NCI-H1048 (cell line): ENCODE measurements at regions not wholly inside any gene's neighbourhood (a gene's known extent, or its start where the extent isn't known, plus 50 kb on each side); places are given as distances from the start of the nearest gene placed in this dataset.
"Not testable (repeated sequence)": the region's sequence is repeated elsewhere in the genome, so short reads cannot be mapped to it uniquely, and the experiment has no call there.

ENCODE experiments used
- DNase-seq: peaks from one replicate; lab custom pipeline; 2025; lab: John Stamatoyannopoulos, UW

DNA sequence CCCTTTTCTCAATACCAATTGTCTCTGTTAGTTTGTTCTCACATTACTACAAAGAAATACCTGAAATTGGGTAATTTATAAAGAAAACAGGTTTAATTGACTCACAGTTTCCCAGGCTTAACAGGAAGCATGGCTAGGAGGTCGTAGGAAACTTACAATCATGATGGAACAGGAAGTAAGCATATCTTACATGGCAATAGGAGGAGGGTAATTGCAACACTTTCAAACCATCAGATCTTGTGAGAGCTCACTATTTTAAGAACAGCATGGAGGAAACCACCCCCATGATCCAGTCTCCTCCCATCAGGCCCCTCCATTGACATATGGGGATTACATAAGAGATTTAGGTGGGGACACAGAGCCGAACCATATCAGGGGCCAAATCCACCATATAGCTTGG lies 1210.1 kb upstream of the SPRY2 start:
- no peak for DNase-seq

- DNase-seq = not testable (repeated sequence)
These were observed 1205.4 kb upstream of the SPRY2 start for GRCh38 chr13:81546294-81546693.

GRCh38 chr13:81540777-81541176 lies 1199.9 kb upstream of the SPRY2 start:
- no peak for DNase-seq

GRCh38 chr13:81539643-81540150 lies 1198.8 kb upstream of the SPRY2 start:
- no peak for DNase-seq

- no peak for DNase-seq
These were observed 1158.0 kb upstream of the SPRY2 start for GRCh38 chr13:81498969-81499368.

DNA sequence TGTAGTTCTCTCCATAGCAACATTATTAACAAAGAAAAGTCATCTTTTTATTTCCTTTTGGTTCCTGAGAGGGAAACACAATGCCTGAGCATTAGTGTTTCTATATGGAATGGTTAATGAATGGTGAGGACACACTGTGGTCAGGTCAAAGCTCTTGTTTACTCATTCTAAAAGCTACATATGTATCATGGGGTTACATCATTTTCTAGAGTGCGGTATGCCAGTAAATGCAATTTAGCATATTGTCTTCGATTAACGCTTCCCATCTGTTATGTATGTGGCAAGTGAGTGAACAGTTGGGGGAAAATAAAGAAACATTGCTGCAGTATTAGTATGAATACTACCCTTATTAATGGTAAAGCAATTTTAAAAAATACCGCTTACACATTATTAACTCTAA lies 1152.2 kb upstream of the SPRY2 start:
- no peak for DNase-seq

DNA sequence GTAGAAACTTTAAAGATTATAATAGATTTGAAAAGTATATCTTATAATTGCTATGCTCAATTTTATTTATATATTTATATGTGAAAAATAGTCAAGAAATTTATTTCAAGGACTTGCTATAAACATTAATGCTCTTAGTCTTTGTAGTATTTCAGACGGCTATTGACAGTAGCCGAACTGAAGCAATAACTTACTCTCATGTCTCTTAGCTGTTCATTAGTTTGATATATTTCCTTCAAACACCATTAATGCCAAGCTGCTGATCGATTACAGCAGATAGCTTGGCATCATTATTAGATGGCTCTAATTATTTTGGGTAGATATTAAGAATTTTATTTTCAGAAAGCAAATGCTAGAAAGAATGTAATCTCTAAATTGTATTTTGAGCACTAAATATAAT lies 1151.5 kb upstream of the SPRY2 start:
- DNase-seq = no peak

GRCh38 chr13:81488021-81488420 lies 1147.1 kb upstream of the SPRY2 start:
- DNase-seq = no peak

DNA sequence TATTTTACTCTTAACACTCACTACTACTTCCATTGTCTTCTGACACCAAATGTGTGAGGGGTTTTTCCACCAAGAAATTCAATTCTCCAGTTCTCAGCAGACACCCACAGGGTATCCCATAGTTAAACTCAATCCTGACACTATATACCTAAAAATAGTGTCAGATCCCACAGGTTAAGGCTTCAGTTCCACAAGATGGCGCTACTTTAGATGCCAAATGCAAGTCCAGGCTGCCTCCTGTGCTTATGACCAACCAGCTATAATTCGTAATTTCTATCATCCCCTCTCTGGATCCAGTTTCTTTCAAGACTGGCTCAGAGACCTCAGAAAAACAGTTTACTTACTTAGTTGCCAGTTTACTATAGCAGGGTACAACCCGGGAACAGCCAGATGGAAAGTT lies 1146.2 kb upstream of the SPRY2 start:
- peak; percentile 1 for DNase-seq

DNA sequence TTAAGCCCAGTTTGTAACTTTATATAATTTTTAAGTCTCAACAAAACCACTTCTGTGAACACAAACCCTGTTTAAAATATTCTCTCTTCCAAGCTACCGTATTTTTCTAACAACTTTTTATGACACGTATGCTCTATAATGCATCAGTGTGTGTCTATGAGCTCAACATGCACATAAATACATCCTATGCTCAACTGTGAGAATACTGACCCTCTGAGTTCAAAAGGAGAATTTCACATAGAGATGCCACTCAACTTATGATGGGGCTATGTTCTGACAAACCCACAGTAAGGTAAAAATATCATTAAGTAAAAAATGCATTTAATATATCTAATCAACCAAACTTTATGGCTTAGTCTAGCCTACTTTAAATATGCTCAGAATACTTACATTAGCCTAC lies 1139.7 kb upstream of the SPRY2 start:
- no peak for DNase-seq

- no peak for DNase-seq
These were observed 1132.5 kb upstream of the SPRY2 start for GRCh38 chr13:81473366-81473899.

- DNase-seq = no peak
These were observed 1117.2 kb upstream of the SPRY2 start for GRCh38 chr13:81458170-81458569.

DNA sequence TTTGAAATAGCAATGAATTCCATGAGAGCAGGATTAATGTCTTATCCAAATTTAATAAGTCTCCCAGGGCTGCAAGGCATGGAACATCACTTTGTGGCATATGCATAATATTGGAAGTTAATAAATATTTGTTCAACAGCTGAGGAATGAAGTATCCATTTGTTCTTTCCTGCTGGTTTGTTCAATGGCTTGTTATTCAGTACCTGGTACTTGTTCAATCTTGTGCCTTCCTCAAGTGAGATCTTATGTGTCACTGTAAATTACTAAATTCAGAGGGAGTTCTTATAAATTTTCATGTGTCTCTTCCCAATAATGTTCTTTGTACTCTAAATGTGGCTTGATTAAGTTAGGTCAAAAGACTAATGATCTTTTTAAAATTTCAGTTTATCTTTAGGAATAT lies 1105.5 kb upstream of the SPRY2 start:
- DNase-seq = no peak

DNA sequence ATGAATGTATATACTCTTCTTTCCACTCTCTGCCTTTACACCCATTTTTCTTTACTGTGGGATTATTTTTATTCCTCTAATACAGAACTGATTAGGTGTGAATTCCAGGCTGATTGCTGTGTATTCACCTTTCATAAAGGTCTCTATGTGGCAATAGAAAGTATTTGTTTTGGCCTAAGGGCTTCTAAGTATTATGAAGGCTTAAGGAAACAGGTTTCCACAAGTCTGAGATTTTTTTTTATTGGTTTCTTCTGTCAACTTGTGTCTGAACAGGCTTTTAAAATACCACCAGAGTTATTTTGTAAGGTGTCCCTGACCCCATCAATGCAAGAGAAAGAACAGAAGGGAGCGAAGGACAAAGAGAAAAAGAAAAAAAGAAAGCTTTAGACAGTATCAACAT lies 1102.0 kb upstream of the SPRY2 start:
- DNase-seq = no peak

- no peak for DNase-seq
These were observed 1084.4 kb upstream of the SPRY2 start for GRCh38 chr13:81425286-81425685.

GRCh38 chr13:81409284-81409683 lies 1068.4 kb upstream of the SPRY2 start:
- DNase-seq = no peak

DNA sequence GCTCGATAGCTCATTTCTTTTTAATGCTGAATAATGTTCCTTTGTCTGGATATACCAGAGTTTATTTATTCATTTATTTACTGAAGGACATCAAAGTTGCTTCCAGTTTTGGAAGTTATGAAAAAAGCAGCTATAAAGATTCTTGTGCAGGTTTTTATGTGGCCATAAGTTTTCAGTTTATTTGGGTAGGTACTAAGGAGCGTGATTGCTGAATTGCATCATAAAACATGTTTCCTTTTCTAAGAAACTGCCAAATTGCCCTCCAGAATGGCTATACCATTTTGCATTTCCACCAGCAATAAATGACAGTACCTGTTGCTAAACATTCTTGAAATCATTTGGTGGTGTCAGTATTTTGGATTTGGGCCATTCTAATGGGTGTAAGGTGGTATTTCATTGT lies 1067.7 kb upstream of the SPRY2 start:
- DNase-seq = no peak

- no peak for DNase-seq
These were observed 1065.8 kb upstream of the SPRY2 start for GRCh38 chr13:81406639-81407292.

DNA sequence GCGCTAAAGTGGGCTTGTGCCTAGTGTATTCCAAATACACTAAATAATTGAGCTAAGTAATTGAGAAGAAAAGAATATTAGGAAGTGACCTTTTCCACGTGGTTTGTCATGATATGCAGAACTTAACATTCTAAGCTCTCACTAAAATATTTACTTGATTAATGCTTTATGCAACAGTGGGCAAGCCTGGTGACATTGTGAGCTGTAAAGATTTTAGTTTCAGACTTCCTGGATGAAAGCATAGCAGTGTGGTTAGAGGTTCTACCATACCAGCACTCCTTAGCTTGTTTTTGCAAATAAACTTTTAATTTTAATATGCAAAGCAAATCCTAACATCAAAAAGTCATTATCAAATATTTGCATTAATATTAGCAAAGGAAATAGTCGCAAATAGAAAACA lies 1065.1 kb upstream of the SPRY2 start:
- no peak for DNase-seq

DNA sequence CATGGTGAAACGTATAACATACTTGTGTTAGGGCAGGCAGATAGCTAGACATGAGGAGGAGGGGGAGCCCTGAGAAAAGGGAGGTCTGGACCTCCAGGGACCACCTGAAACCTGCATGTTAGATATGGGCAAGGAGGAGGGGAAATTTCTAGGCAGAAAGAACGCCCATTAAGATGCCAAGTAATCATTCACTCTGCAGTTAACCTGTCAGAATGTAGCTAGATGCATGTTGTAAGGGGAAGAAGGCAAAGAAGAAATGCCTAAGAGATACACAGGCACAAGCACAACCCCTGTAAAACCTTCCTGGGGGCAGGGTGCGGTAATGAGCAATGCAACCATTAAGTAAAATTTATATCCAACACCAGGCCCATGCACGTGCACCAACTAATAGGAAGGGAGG lies 1055.3 kb upstream of the SPRY2 start:
- DNase-seq = no peak

GRCh38 chr13:81395368-81395767 lies 1054.4 kb upstream of the SPRY2 start:
- no peak for DNase-seq

GRCh38 chr13:81394640-81395039 lies 1053.7 kb upstream of the SPRY2 start:
- no peak for DNase-seq

DNA sequence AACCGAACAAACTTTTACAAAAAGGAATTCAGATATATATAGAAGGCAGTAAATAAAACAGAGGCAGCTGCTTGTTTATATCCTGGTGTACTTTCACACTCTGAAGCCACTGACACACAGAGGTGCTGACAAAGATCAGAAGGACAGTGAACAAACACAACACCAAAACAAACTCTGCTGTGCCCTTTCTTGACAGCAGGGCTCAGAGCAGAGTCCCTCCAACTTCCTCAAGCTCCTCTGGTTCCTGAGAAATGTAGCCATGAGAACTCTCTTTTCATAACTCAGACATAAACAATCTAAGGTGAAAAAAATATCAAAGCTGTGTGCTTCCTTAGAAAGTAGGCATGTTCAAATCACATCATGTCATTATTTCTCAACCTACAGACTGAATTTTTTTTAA lies 1052.8 kb upstream of the SPRY2 start:
- no peak for DNase-seq

DNA sequence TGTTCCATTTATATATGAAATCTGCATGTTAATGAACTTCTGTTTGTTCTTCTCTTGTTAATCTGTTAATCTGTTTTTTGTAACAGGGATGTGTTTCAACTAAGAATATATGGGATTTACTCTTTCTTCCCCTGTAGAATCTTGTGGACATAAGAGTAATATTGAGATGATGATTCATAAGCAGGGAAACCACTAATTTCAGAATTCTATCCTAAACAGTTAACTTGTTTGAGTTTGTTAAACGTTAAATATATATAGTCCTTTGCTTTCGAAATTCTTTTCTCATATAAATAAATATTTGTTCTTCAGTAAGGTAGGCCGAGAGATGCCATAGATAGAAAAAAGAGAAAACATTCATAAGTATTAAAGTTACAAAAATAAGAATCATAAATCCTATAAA lies 1052.2 kb upstream of the SPRY2 start:
- DNase-seq = no peak
